GM18867 (cell line): ENCODE measurements at regions not wholly inside any gene's neighbourhood (a gene's known extent, or its start where the extent isn't known, plus 50 kb on each side); places are given as distances from the start of the nearest gene placed in this dataset.

Experiments used
- ATAC-seq: cut with Tn5 transposase; IDR thresholded peaks from one replicate; pipeline ENCODE4 v1.9.1; 2021; ENCODE audit warnings: mild to moderate bottlenecking, moderate library complexity; ENCODE audit not compliant: unreplicated experiment

DNA sequence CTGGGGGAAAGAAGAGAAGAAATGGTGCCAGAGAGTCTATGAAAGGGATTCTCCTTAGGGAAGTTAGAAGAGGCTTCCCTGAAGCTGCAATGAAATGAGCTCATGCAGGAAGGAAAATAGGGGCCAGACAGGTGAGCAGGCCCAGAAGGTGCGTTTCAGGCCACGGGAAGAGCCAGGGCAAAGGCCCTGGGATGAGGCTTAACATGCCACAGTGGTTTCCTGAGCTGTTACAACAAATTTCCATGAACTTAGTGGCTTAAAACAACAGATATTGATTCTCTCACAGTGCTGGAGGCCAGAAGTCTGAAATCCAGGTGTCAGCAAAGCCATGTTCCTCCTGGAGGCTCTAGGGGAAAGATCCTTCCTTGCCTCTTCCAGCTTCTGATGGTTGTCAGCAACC lies 167.9 kb downstream of the TFAP2C start:
- ATAC-seq: no peak

DNA sequence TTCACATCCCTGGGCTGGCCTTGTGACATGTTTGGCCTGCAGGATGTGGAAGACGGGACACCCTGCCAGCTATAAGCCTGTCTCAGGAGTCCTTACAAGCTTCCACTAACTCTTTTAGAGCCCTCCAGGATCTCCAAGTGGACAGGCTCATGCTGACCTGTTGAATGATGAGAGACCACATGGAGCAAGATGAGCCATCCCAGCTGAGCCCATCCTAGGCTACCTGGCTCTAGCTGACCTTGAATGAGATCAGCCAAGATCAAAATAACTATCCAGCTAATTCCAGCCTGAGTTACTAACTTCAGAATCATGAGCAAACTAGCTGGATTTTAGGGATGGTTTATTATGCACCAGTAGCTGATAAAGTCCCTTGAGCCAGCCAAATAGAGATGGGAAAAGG lies 169.5 kb downstream of the TFAP2C start:
- ATAC-seq: no peak

DNA sequence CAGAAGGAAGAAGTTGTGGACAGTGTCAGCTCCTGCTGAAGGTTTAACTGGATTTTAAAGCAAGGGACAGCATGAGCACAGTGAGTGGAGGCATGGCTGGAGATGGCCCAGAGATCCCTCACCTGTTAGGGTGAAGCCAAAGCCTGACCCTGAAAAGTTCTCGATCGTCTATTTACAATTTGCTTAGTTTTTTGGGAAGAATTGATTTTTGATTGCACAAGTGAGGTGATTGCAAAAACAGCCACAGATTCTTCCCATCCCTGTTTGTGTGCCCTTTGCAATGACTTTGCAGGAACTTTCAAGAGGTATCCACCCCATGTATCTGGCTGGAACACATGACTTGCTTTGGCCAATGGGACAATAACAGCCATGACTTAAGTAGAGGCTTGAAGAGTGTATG lies 170.1 kb downstream of the TFAP2C start:
- ATAC-seq: no peak

DNA sequence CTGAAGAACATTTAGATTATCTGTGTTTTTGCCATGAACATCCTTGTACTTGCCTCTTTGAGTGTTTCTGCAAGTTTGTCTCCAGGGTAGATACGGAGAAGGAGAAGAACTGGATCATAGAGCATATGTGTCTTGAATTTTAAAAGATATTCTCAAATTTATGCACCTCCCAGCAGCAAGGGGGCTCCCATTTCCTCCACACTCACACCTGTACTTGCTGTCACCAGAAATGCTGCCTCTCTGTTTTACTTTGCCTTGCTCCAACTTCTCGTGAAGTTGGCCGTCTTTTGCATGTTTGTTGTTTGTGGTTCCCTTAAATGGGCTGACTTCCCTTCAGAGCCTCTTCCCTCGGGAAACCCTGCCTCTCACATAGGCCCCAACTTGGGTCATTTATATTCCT lies 171.0 kb downstream of the TFAP2C start:
- ATAC-seq: no peak

DNA sequence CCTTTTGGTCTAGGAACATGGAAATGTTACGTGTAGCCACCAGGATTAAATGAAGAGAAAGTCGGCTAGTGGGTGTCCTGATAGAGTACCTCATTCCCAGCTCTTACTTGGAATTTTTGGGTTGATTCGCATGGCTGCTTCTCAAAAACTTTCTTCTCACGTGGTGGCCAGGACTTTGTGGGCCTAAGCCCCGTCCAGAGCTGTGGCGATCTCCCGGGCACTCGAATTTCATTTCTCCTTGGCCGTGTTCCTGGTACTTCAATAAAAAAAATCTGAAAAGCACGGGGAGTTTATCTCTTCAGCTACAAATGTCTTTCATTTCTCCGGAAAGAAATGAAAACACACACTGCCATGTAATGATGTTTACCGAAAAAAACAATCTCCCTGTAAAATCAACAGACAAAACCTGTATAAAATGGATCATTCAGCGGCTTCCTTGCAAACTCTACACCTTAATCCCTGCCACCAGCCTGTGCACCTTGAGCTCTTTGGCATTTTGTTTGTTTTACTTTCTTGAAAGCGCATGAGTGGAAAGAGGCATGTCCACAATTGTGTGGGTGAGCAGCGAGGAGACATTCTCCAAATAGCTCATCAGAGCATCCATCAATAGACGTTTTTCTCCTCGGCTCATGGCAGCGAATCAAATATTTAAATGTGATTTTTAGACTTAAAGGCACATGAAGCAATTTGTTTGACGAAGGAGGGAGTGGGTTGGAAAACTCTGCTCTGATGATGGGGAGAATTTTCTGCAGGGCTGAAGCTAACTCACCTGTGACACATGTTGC lies 173.1 kb downstream of the TFAP2C start:
- no peak for ATAC-seq

DNA sequence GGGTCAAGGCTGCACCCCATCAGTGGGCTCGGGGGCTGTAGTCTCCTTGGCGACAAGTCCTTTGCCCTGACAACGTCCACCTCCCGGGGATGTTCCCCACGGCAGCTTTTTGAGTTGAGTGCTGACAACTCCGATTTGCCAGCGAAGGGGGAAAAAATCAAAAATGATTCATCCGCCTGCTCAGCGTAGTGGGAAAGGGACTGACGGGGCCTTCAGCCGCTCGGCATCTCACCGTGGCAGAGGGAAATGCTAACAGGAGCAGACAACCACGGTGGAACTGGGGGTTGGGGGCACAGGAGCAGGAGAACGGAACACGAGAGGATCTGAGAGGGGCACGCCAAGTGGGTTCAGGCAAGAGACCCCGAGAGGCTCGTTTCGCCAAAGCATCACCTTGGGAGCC lies 173.7 kb downstream of the TFAP2C start:
- no peak for ATAC-seq

DNA sequence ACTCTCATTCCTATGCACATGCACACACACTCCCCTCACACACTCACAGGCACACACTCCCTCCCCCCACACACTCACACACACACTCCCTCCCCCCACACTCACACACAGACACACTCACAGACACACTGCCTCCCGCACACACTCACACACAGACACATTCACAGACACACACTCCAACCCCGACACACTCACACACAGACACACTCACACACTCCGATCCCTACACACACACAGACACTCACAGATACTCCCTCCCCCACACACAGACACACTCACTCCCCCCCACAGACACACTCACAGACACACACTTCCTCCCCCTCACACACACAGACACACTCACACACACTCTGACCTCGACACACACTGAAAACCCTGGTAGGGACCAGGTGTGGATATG lies 176.2 kb downstream of the TFAP2C start:
- no peak for ATAC-seq

DNA sequence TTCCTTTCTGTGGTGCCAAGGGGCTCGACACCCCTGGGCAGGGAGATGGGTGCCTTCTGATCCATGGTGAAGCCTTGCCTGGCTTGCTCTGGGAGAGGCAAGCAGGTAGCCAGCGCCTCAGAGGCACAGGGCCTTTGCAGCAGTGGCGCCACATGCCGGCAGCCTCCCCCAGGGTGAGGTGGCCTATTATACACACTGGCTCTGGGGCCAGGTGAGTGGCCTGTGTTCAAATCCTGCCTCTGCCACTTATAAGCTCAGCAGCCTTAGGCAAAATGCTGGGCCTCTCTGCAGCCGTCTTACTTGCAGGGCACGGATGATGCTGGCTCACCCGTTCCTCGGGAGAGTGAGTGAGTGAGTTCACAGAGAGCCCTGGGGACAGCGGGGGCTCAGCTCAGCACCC lies 176.9 kb downstream of the TFAP2C start:
- ATAC-seq: no peak

DNA sequence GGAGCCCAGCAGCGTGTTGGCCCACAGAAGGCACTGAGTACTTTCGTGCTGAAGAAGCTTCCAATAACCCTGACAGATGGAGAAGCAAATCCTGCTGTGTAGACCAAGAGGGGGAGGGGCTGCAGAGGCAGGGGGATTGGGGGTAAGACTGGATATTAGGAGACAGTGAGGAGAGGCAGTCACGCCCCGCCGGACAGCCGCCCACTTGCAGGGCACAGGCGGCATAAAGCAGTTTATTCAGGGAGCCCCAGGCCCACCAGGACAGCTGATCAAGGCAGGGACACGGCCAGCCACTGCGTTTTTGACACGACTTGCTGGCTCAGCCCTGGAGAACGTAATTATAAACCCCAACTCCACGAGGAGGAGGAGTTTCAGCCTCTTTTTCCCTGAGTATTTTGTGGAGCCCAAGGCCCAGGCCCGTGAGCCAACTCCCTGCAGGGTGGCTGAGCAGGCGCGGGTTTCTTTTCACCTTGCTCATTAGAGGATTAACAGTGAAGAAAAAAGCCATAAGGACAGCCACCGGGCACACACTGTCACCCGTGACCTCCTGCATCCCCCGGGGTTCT lies 177.9 kb downstream of the TFAP2C start:
- no peak for ATAC-seq

DNA sequence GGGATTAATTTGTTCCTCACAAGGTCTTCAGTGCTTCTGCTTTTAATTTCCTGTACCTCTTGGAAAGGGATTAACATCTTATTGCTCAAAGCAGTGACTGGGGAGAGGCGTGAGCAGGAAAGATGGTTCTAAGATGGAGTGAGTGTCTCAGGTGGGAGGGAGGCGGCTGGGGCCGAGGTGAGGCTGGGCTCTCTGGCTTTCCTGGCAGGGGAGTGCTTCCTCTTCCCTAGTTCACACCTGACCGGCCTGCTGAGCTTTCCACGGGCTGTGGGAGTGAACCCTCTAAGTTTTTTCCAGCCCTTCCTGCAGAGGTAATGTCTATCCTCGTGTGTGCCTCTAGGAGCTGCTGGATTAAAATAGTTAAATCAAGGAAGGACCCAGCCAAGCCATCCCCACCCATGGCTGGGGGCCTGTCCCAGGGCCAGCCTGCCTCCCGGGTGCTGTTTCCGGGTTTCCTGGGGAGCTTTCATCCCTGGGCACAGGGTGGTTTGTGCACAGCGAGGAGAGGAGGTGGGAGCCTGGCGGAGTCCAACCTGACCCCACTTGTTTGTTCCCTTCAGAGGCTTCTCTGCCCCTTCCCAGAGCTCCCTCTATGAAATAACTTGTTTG lies 179.1 kb downstream of the TFAP2C start:
- ATAC-seq: no peak

DNA sequence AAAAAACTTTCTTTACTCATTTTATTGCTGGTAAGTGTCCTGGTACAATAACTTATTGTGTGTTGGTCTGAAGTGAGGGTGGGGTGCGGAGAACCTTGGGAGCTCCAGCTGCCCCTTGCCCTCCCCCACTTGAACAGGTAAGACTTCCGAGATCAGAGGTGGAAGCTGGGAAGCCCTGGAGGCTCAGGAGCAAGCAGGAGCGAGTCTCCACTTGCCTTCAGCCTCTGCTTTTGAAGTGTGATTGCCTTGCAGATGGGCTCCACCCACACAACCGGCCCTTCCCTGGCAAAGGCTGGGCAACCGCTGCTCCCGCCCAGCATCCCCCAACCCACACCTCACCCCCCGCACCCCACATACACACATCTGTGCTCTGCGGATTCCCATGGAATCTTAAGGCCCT lies 179.6 kb downstream of the TFAP2C start:
- ATAC-seq: no peak

DNA sequence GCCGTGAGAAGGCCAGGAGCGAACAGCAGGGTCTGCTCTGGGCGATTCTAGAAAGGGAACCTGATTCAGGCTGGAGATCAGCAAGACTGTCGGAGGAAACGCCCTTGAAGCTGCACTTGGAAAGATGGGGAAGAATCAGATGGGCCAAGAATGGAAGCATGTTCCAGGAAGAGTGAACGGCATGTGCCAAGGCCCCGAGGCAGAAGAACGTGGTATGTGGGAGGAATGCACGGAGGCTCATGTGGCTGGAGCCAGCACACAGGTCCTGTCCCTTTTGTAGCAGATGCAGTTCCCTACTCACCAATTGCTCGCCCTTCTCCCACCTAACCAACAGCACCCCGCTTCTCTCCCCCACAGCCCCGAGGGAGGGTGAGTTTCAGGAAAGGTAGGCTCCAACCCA lies 180.6 kb downstream of the TFAP2C start:
- no peak for ATAC-seq

DNA sequence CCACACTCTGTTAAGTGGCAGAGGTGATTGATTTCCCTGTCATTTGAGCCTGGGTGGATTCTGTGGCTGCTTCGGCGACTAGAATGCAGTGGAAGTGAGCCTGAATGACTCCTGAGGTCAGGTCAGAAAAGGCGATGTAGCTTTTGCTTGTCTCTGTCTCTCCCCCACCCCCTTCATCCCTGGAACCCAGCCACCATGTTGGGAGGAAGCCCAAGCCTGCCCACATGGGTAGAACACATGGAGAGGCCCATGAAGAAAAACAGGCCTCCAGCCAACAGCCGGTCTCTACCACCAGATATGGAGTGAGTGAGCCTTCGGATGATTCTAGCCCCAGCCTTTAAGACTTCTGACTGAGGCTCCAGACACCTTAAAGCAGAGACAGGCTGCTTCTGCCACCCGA lies 181.0 kb downstream of the TFAP2C start:
- ATAC-seq: no peak

DNA sequence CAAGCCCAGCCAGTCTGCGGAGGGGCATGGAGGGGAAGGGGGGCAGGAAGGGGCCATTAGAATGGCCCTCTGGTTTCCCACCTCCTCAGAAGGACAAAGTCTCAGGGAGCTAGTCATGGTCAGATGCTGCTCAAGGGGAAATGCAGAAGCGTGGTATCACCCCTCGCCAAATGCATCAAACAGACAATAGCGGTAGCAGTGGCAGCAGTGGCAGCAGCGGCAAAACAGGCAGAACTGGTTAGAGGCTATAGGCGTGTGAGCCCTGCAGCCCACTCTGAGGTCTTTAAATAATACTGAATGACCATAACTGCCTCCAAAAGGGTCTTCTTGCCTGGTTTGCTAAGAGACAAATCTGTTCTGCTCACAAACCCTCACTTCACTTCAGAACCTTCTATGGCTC lies 186.7 kb downstream of the TFAP2C start:
- no peak for ATAC-seq

DNA sequence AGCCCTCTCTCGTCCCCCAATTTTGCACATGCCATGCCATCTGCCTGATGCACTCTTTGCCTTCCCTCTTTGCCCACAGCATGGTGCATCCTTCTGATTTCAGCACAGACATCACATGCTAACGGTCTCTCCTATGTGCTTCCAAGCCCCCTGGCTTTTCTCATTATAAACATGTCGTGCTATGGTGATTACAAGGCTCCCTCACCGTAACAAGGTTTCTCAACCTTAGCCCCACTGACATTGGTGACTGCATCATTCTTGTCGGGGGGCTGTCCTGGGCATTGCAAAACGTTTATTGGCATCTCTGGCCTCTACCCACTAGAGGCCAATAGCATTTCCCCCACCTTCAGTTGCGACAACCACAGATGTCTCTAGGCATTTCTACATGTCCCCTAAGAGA lies 187.2 kb downstream of the TFAP2C start:
- no peak for ATAC-seq

DNA sequence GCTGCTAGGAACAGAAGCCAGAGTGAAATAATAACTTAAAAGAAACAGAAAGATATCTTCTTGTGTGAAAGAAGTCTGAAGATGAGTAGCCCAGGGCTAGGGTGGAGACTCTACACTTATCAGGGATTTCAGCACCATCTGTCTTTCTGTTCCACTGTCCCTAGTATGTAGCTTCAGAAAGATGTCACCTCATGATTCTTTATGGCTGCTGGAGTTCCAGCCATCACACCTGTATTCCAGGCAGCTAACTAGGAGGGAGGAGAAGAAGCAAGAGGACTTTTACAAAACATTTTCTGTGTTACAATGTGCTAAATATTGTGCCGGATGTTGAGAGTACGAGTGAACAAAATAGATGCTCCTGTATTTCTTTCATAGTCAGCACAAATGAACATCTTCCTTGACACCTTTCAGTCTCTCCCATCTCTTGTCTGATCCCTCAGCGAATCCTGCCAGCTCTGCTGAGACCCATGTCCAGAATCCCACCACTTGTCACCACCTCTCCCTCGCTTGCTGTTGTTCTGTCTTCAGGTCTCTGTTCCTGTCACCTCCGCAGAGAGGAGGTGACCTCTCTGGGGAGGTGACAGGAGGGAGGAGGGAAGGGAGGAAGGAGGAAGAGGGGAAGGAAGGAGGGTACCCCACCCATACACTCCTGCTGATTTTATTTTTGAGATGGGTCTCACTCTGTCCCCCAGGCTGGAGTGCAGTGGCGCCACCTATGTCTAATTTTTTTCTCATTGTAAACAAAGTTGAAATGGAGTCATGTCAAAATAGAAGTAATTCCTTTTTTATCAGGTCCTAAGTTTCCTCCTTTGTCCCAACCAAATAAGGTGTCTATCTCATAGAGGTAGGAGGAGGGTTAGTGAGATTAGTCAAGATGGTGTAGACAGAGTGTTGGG lies 188.9 kb downstream of the TFAP2C start:
- ATAC-seq: no peak

DNA sequence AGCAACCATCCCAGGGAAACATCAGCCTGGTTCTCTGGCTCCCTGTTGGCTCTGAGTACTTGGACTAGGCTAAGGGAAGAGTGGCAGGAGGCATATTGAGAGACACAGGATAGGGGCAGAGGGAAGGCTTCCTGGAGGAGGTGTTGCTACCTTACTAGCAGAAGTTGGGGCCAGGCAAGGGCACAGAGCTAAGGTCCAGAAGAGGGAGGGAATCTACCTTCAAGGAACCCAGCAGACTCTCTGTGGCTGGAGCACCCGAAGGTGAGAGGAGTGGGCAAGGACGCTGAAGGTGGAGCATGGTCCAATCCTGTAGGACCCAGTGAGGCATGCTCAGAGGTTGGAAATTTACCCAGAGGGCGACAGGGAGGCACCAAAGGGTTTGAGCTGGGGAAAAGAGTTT lies 191.9 kb downstream of the TFAP2C start:
- ATAC-seq: no peak

DNA sequence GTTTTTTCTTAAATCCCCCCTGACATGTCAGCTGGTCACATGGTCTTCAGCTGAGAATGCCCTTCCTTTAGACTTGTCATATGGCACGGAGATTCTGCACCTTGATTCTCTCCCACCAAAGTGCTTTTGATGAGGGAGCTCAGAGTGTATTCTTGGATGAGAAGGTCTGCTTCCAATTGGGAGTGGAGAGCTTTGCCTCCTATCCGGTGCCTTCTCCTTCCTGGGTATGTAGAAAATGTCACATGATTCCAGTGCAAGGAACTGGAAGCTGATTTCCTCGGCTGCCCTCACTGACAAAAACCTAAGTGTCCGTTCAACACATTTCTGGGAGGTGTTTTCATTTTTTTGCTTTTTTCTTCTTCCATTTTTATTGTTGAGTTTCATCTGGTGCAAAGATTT lies 197.2 kb downstream of the TFAP2C start:
- no peak for ATAC-seq

DNA sequence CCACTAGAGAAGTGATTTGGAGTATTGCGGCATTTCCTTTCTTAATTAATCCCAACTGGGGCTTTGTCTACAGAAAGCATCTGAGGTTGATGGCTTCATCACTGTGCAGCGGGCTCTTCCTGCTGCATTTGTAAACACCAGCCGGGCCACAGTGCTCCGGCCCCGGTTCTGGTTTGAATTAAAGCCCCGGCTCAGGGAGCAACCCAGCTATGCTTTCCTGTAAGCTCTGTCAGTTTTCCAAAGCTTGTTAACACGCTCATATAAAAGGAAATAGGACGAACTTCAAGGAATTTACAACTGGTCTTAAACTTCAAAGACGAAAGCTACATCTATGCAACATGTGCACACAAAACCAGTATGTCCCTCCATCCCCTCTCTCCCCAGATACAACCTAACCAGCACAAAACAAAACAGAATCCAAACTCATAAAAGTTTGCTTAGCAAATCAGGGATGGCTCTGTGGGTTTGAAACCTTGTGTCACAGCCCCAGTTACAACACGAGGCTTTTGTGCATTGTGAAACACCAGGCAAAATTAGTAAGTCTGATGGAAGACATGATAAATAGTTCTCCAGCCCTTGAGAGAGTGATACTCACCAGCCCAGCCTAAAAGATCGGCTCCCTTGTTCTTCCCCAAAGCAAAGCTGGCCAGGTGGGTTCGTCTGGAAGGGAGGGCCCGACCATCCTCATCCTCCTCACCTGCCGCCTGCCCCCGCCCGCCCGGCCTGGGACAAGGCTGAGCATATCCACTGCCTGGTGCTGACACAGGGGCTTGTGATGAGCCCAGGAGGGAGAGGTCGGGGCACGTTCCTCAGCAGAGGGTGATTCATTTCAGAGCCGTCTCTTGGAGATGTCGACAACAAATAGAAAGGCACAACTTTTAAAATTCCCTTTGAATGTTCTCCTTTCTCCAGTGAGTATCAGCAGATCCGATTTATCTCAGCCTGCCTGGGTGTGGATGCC lies 197.9 kb downstream of the TFAP2C start:
- no peak for ATAC-seq

DNA sequence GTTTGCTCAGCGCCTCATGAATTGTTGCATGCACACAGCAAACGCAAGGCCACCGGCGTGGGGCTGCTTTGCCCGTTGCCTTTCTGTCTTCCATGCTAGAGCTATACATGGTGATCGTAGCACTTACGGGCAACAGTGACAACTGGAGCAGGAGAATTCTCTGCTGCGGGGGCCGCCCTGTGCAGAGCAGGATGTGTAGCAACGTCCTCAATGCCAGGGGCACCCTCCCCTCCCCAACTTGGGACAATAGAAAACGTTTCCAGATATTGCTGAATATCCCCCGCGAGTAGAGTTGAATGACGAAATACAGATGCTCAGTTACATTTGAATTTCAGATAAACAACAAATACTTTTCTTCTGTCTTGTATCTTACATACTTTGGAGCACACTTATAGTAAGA lies 198.7 kb downstream of the TFAP2C start:
- ATAC-seq: no peak
